CD4-positive, alpha-beta T cell treated with Interleukin-12 subunit alpha and Interleukin-12 subunit beta, for 1 hour (primary cell): ENCODE measurements at regions not wholly inside any gene's neighbourhood (a gene's known extent, or its start where the extent isn't known, plus 50 kb on each side); places are given as distances from the start of the nearest gene placed in this dataset.
A peak's percentile ranks its signal among the peaks of the same experiment; 100 is the strongest.

Experiments used
- DNase-seq: peaks from one replicate; pipeline ENCODE4 v3.0.0-alpha.2; 2020

DNA sequence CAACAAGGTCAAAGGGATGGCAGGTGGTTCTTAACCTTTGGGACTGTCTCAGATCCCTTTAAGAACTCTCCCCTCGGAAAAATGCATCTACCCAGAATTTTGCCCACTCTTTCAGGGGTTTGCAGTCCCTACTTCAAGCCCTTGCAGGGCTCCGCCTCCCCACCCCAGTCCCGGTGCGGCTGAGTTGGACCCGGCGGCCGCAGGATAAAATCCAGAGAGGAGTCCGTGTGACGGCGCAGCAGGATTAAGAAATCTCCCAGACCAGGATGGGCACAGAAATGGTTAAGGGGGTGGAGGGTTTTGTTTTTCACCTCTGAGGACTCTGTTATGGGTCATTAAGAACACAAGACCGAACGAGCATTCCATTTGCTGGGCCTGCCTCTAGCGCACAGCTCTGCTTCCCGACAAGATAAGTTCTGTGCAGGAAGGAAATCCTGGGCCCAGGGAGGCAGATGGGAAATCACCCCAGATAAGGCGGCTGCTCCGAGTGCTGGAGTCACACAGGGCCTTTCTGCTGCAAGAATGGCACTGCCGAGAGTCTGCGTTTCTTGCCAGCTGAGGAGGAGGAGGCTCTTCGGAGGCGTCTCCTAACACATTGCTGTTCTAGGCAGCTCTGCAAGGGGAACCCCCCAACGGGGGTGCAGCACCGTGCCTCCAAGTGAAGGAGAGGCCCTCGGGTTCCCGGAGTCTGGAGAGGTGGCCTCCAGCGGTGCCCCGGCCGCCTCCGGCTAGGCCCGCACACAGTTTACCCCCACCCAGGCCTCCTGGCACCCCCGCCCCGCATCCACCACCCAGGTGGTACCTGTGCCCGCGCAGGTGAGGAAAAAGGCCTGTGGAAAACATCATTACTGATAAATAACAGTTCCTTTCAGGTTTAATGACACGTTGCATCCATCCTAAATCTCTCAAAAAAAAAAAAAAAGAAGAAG lies 277.6 kb downstream of the BCOR start:
- no peak for DNase-seq

DNA sequence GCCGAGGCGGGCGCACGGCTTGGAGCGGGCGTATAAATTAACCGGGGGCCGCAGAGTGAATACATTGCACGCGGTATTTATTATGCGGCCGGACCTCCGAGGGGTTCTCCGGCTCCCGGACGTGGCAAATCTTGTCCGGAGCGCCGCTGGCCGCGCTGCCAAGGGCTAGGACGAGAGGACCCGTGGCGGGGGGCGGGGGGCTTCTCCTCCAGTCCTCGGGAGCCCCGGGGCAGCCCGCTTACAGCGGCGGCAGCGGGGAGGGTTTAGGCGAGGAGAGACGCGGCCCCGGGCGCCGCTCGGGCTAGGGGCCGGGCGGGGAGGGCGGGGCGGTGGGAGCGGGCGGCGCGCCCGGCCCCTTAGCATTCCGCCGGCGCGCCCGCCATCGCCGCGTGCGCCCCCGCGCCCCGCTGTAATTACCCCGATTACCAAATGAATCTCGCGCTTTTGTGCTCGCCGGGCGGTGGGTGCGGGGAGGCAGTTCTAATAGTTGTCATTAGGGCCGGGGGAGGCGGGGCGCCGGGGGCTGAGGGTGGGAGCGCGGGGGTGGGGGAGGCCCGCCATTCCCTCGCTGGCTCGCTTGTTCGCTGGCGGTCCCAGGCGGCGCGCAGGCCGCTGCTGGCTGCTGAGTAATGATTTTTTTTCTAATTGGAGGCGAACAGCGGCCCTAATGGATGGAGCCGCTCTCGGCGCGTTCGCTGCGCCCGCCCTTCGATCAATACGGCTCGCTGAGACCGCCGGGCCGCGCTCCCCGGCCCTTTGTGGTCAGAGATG lies 276.6 kb downstream of the BCOR start:
- peak; percentile 6 for DNase-seq

GRCh38 chrX:39821709-39822095 lies 276.1 kb downstream of the BCOR start:
- DNase-seq: no peak

DNA sequence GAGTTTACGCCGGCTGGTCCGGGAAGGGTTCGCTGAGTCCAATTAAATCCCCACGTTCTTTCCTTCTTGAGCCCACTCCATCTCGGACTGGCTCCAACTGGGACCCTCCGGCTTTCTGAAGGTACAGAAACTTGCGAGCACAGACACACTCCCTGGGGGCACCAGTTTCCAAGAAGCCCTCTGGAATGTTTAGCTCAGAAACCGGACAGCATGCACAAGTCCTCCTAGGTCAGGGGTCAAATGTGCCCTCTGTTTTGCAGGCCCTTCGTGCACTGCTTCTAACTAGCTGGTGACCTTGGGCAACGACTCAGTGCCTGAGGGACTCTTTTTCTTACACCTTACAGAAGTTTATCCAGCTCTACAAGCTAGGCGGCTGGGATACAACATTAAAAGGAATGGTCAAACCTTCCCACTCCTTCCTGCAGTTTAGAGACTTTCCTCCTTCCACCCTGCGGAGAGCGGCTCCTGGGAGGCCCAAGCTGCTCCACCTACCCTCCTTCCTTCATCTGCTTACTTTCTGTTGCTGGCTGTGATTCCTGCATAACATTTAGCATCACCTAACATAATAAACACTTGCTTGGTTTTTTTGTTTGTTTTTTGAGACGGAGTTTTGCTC lies 275.5 kb downstream of the BCOR start:
- DNase-seq: no peak

DNA sequence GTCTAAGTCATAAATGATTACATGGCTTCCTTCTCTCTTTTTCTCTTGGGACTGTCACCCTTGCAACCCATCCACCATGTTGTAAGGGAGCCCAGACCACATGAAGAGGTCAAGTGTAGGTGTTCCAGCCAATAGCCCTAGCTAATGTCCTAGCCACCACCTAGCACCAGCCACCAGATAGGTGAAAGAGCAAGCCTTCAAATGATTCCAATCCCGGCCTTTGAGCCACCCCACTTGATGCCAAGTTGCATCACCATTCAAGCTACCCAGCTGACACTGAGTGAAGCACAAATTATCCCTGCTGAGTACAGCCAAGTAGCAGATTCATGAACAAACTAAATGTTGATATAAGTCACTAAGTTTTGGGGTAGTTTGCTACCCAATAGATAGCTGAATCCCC lies 274.3 kb downstream of the BCOR start:
- DNase-seq: no peak

- DNase-seq: no peak
Measured at GRCh38 chrX:39823854-39824253, 273.9 kb downstream of the BCOR start.

DNA sequence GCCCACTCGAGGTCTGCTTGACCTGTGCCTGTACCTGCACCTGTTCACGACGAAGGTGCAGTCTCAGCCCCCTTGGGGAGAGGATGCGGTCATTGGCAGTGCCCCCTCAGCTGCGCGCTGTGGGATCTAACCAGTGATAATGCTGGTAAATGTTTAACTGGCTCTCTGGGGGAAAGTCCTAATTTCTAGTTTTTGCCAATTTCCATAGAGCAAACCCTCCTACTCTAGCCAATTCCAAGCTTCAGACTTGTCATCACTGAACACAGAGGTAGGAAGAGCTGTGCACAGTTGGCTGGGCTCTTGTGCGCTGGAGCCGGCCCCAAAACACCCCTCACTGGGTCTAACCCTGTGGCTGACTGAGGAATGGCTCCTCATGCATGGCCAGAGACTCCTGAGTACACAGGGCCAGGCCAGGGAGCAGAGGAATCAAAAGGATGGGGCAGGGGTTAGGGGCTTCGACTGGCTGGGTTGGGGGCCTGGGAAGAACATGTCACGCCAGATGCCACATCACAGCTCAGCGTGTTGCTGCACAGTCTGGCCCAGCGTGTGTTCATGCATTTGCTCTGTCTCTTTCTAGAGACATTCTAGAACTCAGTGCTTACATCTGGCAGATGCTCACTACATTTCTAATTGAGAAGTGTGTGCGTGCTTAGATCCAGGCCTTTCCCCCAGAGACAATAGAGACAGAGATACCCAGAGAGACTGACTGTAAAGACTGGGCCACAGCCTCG lies 270.8 kb downstream of the BCOR start:
- no peak for DNase-seq

- no peak for DNase-seq
Measured at GRCh38 chrX:39827951-39828350, 269.8 kb downstream of the BCOR start.

DNA sequence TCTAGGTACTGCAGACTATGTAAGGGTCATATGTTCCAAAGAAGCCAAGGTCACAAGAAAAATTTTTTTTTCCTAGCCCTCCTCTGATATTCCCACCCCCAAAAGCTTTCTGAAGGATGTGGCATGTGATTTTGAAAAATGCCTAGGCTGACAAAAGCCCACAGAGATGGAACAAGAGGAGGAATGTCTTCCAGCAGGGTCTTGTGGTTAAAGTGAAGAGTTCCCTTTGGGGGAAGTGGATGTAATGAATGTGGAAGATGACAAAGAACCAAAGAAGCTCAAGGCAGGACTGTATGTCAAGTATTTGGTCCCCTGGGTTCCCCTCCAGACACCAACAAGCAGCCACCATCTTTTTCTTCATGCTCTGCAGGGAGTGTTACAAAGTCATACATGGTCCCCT lies 268.8 kb downstream of the BCOR start:
- DNase-seq: no peak

DNA sequence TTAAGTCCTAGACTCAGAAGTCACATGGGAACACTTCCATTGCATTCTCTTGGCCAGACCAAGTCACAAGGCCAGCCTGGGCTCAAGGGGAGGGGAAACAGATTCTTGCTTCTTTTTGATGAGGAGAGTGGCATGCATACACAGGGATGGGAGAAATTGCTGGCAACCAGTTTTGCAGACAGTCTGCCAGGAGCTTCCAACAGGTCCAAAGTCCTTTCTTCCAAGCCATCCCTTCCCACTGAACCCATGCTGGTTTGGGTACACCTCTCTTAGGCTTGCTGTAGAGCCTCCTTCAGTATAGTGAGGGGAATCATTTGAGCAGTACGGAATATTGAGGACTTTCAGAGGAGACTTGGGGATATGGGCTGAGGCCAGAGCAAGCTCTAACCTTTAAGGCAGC lies 267.8 kb downstream of the BCOR start:
- DNase-seq: no peak

GRCh38 chrX:39830414-39830813 lies 267.3 kb downstream of the BCOR start:
- no peak for DNase-seq

DNA sequence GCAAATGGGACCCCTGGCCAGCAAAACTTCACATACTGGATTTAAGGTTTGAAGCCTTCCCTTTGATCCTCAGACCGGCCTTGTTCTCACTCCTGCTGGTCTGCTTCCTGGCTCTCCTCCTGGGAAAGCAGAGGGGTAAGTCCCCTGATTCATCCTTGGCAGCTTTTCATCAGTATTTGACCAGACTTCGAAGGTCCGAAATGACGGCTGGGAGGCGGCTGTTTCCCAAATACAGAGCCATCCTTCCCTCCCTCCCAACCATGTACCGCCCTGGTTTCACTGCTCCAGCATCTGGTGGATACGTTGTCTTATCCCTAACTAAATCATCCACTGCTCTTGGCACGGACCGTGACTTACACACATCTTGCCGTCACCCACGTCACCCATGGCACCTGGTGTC lies 265.5 kb downstream of the BCOR start:
- DNase-seq: no peak

- DNase-seq: no peak
Measured at GRCh38 chrX:39834600-39834999, 263.2 kb downstream of the BCOR start.

DNA sequence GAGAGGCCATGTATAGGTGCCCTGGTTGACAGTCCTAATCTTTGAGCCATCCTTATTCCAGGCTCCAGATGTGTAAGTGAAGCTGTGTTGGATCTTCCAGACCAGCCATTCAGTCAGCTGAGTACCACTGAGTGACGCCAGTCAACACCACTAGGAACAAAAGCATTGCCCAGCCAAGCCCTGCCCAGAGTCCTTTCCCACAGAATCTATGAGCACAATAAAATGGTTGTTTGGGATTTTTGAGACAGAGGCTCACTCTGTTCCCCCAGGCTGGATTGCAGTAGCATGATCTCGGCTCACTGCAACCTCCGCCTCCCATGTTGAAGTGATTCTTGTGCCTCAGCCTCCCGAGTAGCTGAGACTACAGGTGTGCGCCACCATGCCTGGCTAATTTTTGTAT lies 262.5 kb downstream of the BCOR start:
- no peak for DNase-seq

- no peak for DNase-seq
Measured at GRCh38 chrX:39835776-39836175, 262.0 kb downstream of the BCOR start.

DNA sequence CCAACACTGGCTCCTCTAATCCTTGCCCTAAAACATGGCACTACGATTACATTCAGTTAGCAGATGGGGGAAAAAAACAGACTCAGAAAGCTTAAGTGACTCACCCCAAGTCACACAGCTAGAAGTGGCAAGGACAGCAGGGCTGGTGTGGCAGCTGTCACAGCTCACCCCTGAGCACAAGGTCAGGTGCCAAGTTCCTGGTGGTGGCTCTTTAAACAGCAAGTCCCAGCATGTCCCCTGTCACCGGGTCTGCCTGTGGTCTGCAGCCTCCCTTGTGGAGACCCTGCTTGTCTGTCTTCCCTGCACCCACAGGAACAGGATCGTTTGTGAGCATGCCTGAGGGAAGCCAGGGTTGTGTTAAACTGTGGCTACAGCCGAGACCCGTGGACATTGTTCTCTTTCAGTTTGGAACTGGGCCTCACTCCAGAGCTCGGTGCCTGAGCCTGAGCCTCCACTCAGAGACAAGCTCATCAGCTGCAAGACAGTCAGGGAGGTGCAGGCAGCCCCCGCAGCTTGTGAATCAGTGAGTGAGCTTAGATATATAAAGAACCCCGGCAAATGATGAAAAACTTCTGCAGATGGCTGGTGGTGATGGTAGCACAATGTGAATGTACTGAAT lies 260.8 kb downstream of the BCOR start:
- DNase-seq: no peak

DNA sequence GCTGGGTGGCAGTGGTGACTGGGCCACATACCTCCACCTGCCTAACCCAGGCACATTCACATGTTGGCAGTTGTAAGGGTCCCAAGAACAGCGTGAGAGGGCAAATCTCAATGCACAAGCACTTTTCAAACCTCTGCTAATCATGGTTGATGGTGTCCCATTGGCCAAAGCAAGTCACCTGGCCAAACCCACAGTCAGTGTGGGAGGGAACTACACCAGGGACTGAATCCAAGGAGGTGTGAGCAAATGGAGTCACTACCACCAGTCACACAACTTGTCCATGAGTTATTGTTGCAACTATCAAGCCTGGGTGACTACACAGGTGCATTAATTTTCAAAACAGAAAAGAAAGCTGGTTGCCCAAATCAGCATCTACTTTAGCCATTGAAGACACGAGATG lies 260.1 kb downstream of the BCOR start:
- no peak for DNase-seq

- no peak for DNase-seq
Measured at GRCh38 chrX:39839371-39839770, 258.4 kb downstream of the BCOR start.

GRCh38 chrX:39840133-39840532 lies 257.6 kb downstream of the BCOR start:
- no peak for DNase-seq

GRCh38 chrX:39840581-39841093 lies 257.1 kb downstream of the BCOR start:
- no peak for DNase-seq

GRCh38 chrX:39841604-39842003 lies 256.2 kb downstream of the BCOR start:
- DNase-seq: no peak

GRCh38 chrX:39842281-39842973 lies 255.3 kb downstream of the BCOR start:
- DNase-seq: no peak
